Parathyroid adenoma (tissue), 2 donors: ENCODE measurements at regions not wholly inside any gene's neighbourhood (a gene's known extent, or its start where the extent isn't known, plus 50 kb on each side); places are given as distances from the start of the nearest gene placed in this dataset.

Experiments
- H2AFZ ChIP-seq: fragments of 300-600 bp; sonication (generic); one replicate; pipeline ENCODE4 v1.7.0; 2017; ENCODE audit warnings: antibody characterized with exemption, mild to moderate bottlenecking
- H3K27ac ChIP-seq: fragments of 300-600 bp; sonication (generic); one replicate; pipeline ENCODE4 v1.7.0; 2017
- H3K27me3 ChIP-seq: fragments of 300-600 bp; sonication (generic); one replicate; pipeline ENCODE4 v1.7.0; 2017; ENCODE audit warnings: low read length; ENCODE audit not compliant: control insufficient read depth, insufficient read depth
- H3K36me3 ChIP-seq: fragments of 300-600 bp; sonication (generic); one replicate; pipeline ENCODE4 v1.7.0; 2017; ENCODE audit warnings: low read length; ENCODE audit not compliant: control insufficient read depth, insufficient read depth
- H3K4me1 ChIP-seq: fragments of 300-600 bp; sonication (generic); one replicate; pipeline ENCODE4 v1.7.0; 2017; ENCODE audit warnings: control low read depth
- H3K4me2 ChIP-seq: fragments of 300-600 bp; sonication (generic); one replicate; pipeline ENCODE4 v1.7.0; 2017; ENCODE audit warnings: low read length
- H3K4me3 ChIP-seq: fragments of 300-600 bp; sonication (generic); one replicate; pipeline ENCODE4 v1.7.0; 2017; ENCODE audit warnings: low read depth, low read length
- H3K79me2 ChIP-seq: fragments of 300-600 bp; sonication (generic); one replicate; pipeline ENCODE4 v1.7.0; 2017; ENCODE audit warnings: control low read depth
- H3K9ac ChIP-seq: fragments of 300-600 bp; sonication (generic); one replicate; pipeline ENCODE4 v1.7.0; 2017; ENCODE audit warnings: mild to moderate bottlenecking
- H3K9me3 ChIP-seq: fragments of 300-600 bp; sonication (generic); one replicate; pipeline ENCODE4 v1.7.0; 2017; ENCODE audit warnings: low read length; ENCODE audit not compliant: control insufficient read depth
- TF ChIP-seq, protein P1 (sequence below): fragments of 300-600 bp; sonication (generic); IDR thresholded peaks from one replicate; pipeline ENCODE4 v1.7.0; 2017; ENCODE audit warnings: antibody characterized with exemption, mild to moderate bottlenecking
- donor health status: primary hyperparathyroidism.

DNA sequence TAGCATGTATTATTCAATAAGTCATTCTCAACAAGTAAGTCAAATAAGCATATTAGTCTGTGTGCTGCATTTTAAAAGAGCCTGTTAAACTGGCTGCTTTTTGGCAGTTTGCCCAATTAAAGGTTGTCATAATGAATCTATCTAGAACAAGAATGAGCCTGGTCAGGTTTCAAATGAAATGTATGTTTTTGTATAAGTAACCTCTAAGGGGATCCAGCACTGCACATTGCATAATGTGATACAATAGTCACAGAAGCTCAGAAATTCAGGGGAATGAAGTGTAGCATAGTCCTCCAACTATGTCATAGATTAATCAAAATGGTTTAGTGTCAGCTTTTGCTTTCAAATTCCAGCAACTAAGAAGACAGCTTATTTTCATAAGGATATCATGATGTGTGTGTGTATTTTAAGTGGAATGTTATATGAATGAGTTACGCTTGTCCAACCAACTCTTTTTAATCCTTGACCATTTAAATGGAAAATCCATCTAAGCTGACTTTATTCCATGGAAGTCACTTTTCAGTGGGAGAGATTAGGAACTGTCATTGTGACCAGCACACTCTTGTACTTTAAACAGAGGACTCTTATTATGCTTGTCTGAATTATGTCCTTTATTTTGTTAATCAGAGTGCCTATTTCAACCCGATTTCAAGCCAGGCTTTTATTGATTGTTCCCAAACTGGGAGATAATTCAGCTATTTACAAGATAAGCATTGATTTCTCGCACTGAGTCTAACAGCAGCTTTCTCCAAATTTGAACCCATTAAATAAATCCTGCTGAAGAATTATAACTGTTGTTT is 283.9 kb upstream of the ADAMTSL1 start:
- Histone ChIP-seq H3K4me3 (no peak overlapping the region), H3K27ac (no peak overlapping the region), H3K36me3 (no peaks in the 10 kb centered on the region), H3K9me3 (no peaks in the 10 kb centered on the region), H2AFZ (no peak overlapping the region), H3K9ac (no peak overlapping the region), H3K4me2 (no peak overlapping the region), H3K79me2 (no peaks in the 10 kb centered on the region), H3K27me3 (no peaks in the 10 kb centered on the region), H3K4me1 (no peaks in the 10 kb centered on the region)
- TF ChIP-seq, protein P1, sequence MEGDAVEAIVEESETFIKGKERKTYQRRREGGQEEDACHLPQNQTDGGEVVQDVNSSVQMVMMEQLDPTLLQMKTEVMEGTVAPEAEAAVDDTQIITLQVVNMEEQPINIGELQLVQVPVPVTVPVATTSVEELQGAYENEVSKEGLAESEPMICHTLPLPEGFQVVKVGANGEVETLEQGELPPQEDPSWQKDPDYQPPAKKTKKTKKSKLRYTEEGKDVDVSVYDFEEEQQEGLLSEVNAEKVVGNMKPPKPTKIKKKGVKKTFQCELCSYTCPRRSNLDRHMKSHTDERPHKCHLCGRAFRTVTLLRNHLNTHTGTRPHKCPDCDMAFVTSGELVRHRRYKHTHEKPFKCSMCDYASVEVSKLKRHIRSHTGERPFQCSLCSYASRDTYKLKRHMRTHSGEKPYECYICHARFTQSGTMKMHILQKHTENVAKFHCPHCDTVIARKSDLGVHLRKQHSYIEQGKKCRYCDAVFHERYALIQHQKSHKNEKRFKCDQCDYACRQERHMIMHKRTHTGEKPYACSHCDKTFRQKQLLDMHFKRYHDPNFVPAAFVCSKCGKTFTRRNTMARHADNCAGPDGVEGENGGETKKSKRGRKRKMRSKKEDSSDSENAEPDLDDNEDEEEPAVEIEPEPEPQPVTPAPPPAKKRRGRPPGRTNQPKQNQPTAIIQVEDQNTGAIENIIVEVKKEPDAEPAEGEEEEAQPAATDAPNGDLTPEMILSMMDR: no peak

DNA sequence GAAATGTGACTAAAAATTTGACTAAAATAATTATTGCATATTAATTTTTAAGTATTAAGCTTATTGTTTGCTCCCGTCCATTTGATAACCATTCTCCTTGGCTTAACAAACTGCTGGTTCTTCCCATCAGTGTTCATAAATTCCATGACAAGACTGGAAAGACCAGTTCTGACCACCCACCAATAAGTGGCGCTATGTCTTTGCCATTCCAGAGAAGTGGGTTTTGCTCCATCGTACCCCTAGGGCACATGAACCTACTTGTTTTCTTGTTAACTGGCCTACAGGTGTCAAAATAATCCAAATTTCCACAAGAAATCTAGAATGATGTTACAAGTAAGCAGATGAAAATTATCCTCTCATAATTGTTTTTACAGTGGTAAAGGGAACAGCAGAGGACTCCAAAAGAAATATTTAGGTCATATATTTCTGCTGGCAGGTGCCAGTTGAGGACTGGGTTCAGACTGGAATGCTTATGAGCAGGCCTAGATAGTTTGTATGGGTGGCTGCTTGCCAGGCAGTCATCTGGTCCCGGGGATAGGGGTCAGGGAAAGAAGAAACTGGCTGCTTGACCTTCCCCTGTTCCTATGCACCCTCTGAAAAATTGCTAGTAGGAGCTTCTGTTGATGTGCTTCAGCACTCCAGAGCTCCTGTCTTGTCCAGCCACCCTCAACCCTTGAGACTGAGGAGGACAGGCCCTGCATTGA is 283.1 kb upstream of the ADAMTSL1 start:
- H3K4me2 ChIP-seq: no peak overlapping the region
- H3K9ac ChIP-seq: no peak overlapping the region
- H3K9me3 ChIP-seq: no peaks in the 10 kb centered on the region
- no peak overlapping the region for H3K27ac ChIP-seq
- no peaks in the 10 kb centered on the region for H3K79me2 ChIP-seq
- no peak overlapping the region for H3K4me3 ChIP-seq
- H3K36me3 ChIP-seq: no peaks in the 10 kb centered on the region
- H3K27me3 ChIP-seq: no peaks in the 10 kb centered on the region
- H2AFZ ChIP-seq: no peak overlapping the region
- no peaks in the 10 kb centered on the region for H3K4me1 ChIP-seq
- TF ChIP-seq, protein P1: no peak

DNA sequence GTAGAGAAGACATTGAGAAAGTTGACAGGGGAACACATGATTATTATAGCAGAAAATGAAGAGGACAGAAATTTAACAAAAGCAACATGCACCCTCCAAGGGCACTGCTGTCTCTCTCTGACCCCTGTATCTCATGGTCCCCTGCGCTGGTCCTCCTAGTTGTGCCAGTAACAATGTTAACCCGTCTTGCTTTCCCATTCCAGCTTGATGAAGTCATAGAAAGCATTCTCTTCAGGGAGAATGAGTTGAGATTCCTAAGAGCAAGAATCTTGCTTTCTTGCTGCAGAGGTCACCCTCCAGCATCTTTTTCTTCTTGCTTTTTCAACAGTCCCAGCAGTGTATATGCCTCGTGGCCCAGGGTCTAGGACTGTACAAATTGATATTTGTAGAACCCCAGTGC is 279.6 kb upstream of the ADAMTSL1 start:
- no peak overlapping the region for H3K4me2 ChIP-seq
- no peak overlapping the region for H3K27ac ChIP-seq
- no peak overlapping the region for H3K9ac ChIP-seq
- no peak overlapping the region for H2AFZ ChIP-seq
- H3K36me3 ChIP-seq: no peaks in the 10 kb centered on the region
- H3K4me1 ChIP-seq: no peaks in the 10 kb centered on the region
- TF ChIP-seq, protein P1: no peak
- H3K79me2 ChIP-seq: no peaks in the 10 kb centered on the region
- H3K9me3 ChIP-seq: no peaks in the 10 kb centered on the region
- no peaks in the 10 kb centered on the region for H3K27me3 ChIP-seq
- H3K4me3 ChIP-seq: no peak overlapping the region

DNA sequence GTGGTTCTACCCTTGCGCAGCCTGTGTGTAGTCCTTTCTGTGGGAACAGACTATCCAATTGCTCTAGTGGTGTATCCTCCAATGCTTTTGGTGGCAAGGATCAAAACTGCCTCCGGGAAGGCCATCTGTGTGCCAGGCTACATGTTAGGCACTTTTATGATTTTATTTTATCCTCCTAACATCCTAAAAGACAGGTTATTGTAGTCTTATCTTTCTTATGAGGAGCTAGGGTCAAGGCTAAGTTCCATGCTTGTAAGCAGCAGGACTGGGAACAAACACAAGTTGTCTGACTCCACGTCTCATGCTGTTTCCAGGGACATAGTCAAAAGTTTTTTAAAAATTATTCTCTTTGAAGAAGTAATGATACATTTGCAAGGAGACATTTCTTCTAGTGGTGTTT is 278.7 kb upstream of the ADAMTSL1 start:
- no peaks in the 10 kb centered on the region for H3K9me3 ChIP-seq
- H3K79me2 ChIP-seq: no peaks in the 10 kb centered on the region
- H2AFZ ChIP-seq: no peak overlapping the region
- H3K27ac ChIP-seq: no peak overlapping the region
- H3K4me3 ChIP-seq: no peak overlapping the region
- H3K4me2 ChIP-seq: no peak overlapping the region
- no peaks in the 10 kb centered on the region for H3K36me3 ChIP-seq
- TF ChIP-seq, protein P1: no peak
- H3K4me1 ChIP-seq: no peaks in the 10 kb centered on the region
- H3K27me3 ChIP-seq: no peaks in the 10 kb centered on the region
- no peak overlapping the region for H3K9ac ChIP-seq
